Esophagus squamous epithelium (tissue), 5 donors: ENCODE measurements at regions not wholly inside any gene's neighbourhood (a gene's known extent, or its start where the extent isn't known, plus 50 kb on each side); places are given as distances from the start of the nearest gene placed in this dataset.

Experiments
- DNase-seq: peaks from one replicate; lab custom pipeline; 2025; lab: John Stamatoyannopoulos, UW
- H3K27ac ChIP-seq, 4 donors: fragments of 200-600 bp; sonication (generic); one replicate each; pipeline ENCODE4 v1.5.1; 2016 to 2019; ENCODE audit warnings: mild to moderate bottlenecking in 1 of 4
- H3K27me3 ChIP-seq, 4 donors: fragments of 200-600 bp; sonication (generic); 1 replicate in 3 of 4; 2 replicates in 1 of 4; pipeline versions ENCODE4 v1.5.1 to v1.6.0; 2017 to 2021; ENCODE audit warnings: antibody characterized with exemption in 1 of 4
- H3K36me3 ChIP-seq, 3 donors: fragments of 200-600 bp; sonication (generic); one replicate each; pipeline ENCODE4 v1.5.1; 2016 to 2019
- H3K4me1 ChIP-seq, 3 donors: fragments of 200-600 bp; sonication (generic); one replicate each; pipeline ENCODE4 v1.5.1; 2017 to 2019
- H3K4me3 ChIP-seq, 4 donors: fragments of 200-600 bp; sonication (generic); 1 replicate in 3 of 4; 2 replicates in 1 of 4; pipeline ENCODE4 v1.5.1; 2016 to 2019; ENCODE audit warnings: mild to moderate bottlenecking in 2 of 4, moderate library complexity in 1 of 4
- H3K9me3 ChIP-seq, 3 donors: fragments of 200-600 bp; sonication (generic); one replicate each; pipeline ENCODE4 v1.5.1; 2016 to 2019
- POLR2A ChIP-seq, 4 donors: fragments of 450-650 bp; IDR thresholded peaks; one replicate each; pipeline ENCODE4 v1.6.1; 2017; ENCODE audit warnings: antibody characterized with exemption in 4 of 4, mild to moderate bottlenecking in 4 of 4, moderate library complexity in 3 of 4
- WGBS, 2 donors: methylation state at CpG; one replicate each; pipeline ENCODE4 v1.1.5; 2018; 5-methylcytosine and 5-hydroxymethylcytosine counted together
- intact Hi-C: fragments of 100-400 bp; cut with DNase I; formaldehyde crosslinking; loops from one replicate; pipeline ENCODE4 v1.15.0; 2022
- small RNA-seq, 4 donors: library from RNA; depleted of rRNA; stranded (forward); fragments of <200 nt; gene quantifications; one replicate each; pipeline ENCODE3, GENCODE V24; 2016
- TF ChIP-seq, protein P1 (sequence below), 6 experiments: fragments of 450-650 bp in 4 of 6; fragments of 200-600 bp in 2 of 6; sonication (generic) in 2 of 6; IDR thresholded peaks; one replicate each; pipeline ENCODE4 v1.5.1; 2016 to 2019; ENCODE audit warnings: antibody characterized with exemption in 6 of 6, mild to moderate bottlenecking in 4 of 6, moderate library complexity in 4 of 6
- donor health status: DM: yes; HTN: yes; CAD: no.

DNA sequence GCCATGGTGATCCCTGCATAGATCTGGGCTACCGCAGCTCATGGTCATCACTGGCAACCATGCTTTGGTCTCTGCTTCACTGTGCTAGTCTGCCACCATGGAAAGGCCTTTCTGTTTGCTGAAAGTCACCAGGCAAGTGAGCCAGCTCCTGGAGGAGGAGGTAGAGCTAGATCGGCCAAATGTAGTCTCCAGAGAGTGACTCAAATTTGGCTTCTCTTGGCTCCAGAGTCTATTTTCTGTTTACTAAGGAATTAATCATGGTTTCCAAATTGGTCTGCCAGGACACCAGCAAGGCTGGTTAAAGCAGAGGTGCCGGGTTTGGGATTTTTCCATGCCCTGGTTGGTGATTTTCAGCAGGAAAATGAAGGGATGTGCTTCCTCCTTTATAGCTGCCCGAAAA is 52.7 kb upstream of the IVNS1ABP start:
- Histone ChIP-seq H3K27ac (peak overlapping the region; percentile 11 to 72 (median 43)), H3K36me3 (no peaks in the 10 kb centered on the region), H3K27me3 (no peaks in the 10 kb centered on the region), H3K4me1 (peaks cover 15 to 54% (median 17%) of the 10 kb centered on the region in 3 donors), H3K9me3 (no peaks in the 10 kb centered on the region), H3K4me3 (no peak overlapping the region)
- intact Hi-C loops: no loop called here
- WGBS, 2 donors: 44 to 58% methylated on average over 4 of the region's 4 CpGs
- TF ChIP-seq POLR2A (IDR thresholded peaks at IDR 0.05): no peak
- TF ChIP-seq, protein P1, sequence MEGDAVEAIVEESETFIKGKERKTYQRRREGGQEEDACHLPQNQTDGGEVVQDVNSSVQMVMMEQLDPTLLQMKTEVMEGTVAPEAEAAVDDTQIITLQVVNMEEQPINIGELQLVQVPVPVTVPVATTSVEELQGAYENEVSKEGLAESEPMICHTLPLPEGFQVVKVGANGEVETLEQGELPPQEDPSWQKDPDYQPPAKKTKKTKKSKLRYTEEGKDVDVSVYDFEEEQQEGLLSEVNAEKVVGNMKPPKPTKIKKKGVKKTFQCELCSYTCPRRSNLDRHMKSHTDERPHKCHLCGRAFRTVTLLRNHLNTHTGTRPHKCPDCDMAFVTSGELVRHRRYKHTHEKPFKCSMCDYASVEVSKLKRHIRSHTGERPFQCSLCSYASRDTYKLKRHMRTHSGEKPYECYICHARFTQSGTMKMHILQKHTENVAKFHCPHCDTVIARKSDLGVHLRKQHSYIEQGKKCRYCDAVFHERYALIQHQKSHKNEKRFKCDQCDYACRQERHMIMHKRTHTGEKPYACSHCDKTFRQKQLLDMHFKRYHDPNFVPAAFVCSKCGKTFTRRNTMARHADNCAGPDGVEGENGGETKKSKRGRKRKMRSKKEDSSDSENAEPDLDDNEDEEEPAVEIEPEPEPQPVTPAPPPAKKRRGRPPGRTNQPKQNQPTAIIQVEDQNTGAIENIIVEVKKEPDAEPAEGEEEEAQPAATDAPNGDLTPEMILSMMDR (IDR thresholded peaks at IDR 0.05): no peak
- no peak for DNase-seq

DNA sequence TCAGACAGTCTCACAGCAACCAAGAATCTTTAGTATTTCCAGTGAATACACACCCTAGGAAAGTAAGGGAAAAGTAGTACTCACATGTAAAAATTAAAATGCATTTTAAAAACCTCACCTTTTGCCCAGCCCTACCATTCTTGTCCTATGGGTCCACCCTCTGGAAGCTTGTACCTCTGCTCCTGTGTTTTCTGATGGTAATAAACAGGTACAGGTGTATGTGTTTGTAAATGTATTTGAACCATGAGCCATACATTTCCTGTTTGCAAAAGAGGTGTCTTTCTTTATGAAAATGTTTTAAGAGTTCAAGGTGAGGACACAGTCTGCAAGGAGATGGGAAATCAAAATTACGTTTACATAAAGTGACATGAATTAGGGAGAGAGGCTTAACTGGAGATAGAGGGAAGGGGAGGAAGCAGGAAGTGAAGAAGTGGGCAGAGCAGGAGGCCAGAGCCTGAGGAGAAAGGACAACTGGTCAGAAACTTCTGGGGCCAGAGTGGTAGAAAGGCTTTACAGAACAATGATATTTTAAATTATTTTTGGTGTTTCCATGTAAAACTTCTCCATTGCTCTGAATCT is 52.0 kb upstream of the IVNS1ABP start:
- 45 to 65% methylated on average over 1 of the region's 1 CpG for WGBS, 2 donors
- Histone ChIP-seq H3K27ac (peak overlapping the region in 3 of 4 donors; percentile 30 to 72 (median 56)), H3K27me3 (no peaks in the 10 kb centered on the region), H3K4me3 (no peak overlapping the region), H3K9me3 (no peaks in the 10 kb centered on the region), H3K36me3 (no peaks in the 10 kb centered on the region), H3K4me1 (peaks cover 15 to 50% (median 17%) of the 10 kb centered on the region in 3 donors)
- TF ChIP-seq POLR2A (IDR thresholded peaks at IDR 0.05): no peak
- TF ChIP-seq, protein P1 (IDR thresholded peaks at IDR 0.05): no peak
- DNase-seq: no peak
- intact Hi-C loops: no loop called here

DNA sequence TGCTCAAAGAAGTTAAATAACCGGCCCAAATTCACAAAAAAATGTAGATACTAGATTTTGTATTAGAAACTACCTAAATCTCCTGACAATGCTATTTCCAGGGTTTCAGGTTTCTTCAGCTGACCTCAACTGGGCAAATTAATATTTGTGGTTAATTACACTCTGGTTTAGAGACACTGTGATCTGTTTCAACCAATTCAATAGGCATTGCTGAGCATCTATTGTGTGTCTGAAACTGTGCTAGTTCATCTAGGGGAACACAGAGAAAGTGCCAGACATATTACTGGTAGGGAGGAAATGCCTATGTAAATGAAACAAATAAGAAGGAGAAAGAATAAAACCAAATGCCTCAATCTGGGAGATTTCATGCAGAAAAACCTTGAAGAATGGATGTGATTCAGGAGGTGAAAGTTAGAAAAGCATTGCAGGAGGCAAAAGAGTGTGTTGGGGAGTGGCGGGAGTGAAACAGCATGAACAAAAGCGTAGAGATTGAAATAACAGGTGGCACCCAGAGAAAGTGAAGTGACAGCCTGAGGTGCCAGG is 51.3 kb upstream of the IVNS1ABP start:
- H3K27ac ChIP-seq: peak overlapping the region in 3 of 4 donors; percentile 30 to 72 (median 56)
- H3K9me3 ChIP-seq: no peaks in the 10 kb centered on the region
- WGBS, 2 donors: 72 to 93% methylated on average over 3 of the region's 3 CpGs
- intact Hi-C loops: no loop called here
- TF ChIP-seq, protein P1 (IDR thresholded peaks at IDR 0.05): no peak
- TF ChIP-seq POLR2A (IDR thresholded peaks at IDR 0.05): no peak
- H3K27me3 ChIP-seq: no peaks in the 10 kb centered on the region
- H3K36me3 ChIP-seq: no peaks in the 10 kb centered on the region
- no peak for DNase-seq
- H3K4me1 ChIP-seq: peaks cover 15 to 50% (median 17%) of the 10 kb centered on the region in 3 donors
- no peak overlapping the region for H3K4me3 ChIP-seq

DNA sequence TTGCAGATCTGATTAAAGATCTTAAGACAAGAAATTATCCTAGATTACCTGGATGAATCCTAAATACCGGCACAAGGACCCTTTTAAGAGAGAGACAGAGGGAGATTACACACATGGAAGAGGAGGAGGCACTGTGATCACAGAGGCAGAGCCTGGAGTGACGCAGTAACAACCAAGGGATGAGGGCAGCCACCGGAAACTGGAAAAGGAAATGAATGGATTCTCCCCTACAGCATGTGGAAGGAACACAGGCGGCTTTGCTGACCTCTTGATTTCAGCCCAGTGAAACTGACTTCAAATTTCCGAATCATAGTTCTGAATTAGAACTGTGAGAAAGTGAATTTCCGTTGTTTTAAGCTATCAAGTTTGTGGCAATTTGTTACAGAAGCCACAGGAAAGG is 50.2 kb upstream of the IVNS1ABP start:
- no peak for DNase-seq
- Histone ChIP-seq H3K36me3 (no peaks in the 10 kb centered on the region), H3K27ac (peak overlapping the region in 3 of 4 donors; percentile 48 to 87 (median 82)), H3K4me1 (peaks cover 15 to 50% (median 17%) of the 10 kb centered on the region in 3 donors), H3K4me3 (no peak overlapping the region), H3K9me3 (no peaks in the 10 kb centered on the region), H3K27me3 (no peaks in the 10 kb centered on the region)
- WGBS, 2 donors: 88 to 89% methylated on average over 6 of the region's 6 CpGs
- intact Hi-C loops: no loop called here
- no peak for TF ChIP-seq POLR2A (IDR thresholded peaks at IDR 0.05)
- TF ChIP-seq, protein P1 (IDR thresholded peaks at IDR 0.05): no peak

Small RNAs in the stretch of these regions (small RNA-seq; reads per million reads assigned to genes)
- gene MCRIP2P2 (0 reads per million in 4 donors), gene RF00019 (0 reads per million in 4 donors), gene RNU7-183P (0 reads per million in 4 donors)
